BJ (cell line): ENCODE measurements at regions not wholly inside any gene's neighbourhood (a gene's known extent, or its start where the extent isn't known, plus 50 kb on each side); places are given as distances from the start of the nearest gene placed in this dataset.

Source experiments
- CTCF ChIA-PET: fragments of 350-600 bp; formaldehyde crosslinking; extraction: SDS; loops from one replicate; lab custom pipeline; 2021; ENCODE audit warnings: antibody characterized with exemption, inconsistent platforms; lab: Yijun Ruan, JAX
- POLR2A ChIA-PET: fragments of 300-600 bp; sonication (Branson Sonifier 250); formaldehyde crosslinking; extraction: SDS; loops from one replicate; lab custom pipeline; 2021; ENCODE audit warnings: antibody characterized with exemption; lab: Charles Lee
- DNase-seq: peaks from one replicate; pipeline ENCODE4 v3.0.0-alpha.2; 2011; ENCODE audit warnings: low read depth
- H3K27me3 ChIP-seq: 2 replicates; pipeline ENCODE4 v1.6.0; 2011; ENCODE audit warnings: low read length; ENCODE audit not compliant: control insufficient read depth, insufficient read depth
- H3K36me3 ChIP-seq: 2 replicates; pipeline ENCODE4 v1.5.1; 2011; ENCODE audit warnings: low read length; ENCODE audit not compliant: control insufficient read depth, insufficient read depth
- H3K4me3 ChIP-seq: 2 replicates; pipeline ENCODE4 v1.5.1; 2011; ENCODE audit warnings: low read depth, mild to moderate bottlenecking, control low read depth, low read length
- CTCF ChIP-seq: IDR thresholded peaks from 2 replicates; pipeline ENCODE4 v1.5.1; 2011; ENCODE audit warnings: low read depth, mild to moderate bottlenecking, control low read depth, inconsistent platforms, low read length, moderate library complexity; ENCODE audit not compliant: insufficient read depth

GRCh38 chr7:33831389-33832141 is 73.8 kb upstream of the BMPER start:
- no peak for DNase-seq
- no peaks in the 10 kb centered on the region for H3K27me3 ChIP-seq
- POLR2A ChIA-PET, result no interaction called here
- H3K36me3 ChIP-seq, result no peaks in the 10 kb centered on the region
- no peak for TF ChIP-seq CTCF
- no peak overlapping the region for H3K4me3 ChIP-seq
- CTCF ChIA-PET, result interaction anchor here (1.0 kb wide), 1 partner anchor 23 kb away, joined by 3 read pairs; no protein-coding TSS in a partner anchor

GRCh38 chr7:33832271-33832721 is 73.0 kb upstream of the BMPER start:
- H3K4me3 ChIP-seq, result no peak overlapping the region
- no peak for TF ChIP-seq CTCF
- H3K27me3 ChIP-seq, result no peaks in the 10 kb centered on the region
- H3K36me3 ChIP-seq, result no peaks in the 10 kb centered on the region
- POLR2A ChIA-PET, result no interaction called here
- no peak for DNase-seq
- CTCF ChIA-PET, result interaction anchor here (1.0 kb wide), 1 partner anchor 24 kb away, joined by 3 read pairs; no protein-coding TSS in a partner anchor

DNA sequence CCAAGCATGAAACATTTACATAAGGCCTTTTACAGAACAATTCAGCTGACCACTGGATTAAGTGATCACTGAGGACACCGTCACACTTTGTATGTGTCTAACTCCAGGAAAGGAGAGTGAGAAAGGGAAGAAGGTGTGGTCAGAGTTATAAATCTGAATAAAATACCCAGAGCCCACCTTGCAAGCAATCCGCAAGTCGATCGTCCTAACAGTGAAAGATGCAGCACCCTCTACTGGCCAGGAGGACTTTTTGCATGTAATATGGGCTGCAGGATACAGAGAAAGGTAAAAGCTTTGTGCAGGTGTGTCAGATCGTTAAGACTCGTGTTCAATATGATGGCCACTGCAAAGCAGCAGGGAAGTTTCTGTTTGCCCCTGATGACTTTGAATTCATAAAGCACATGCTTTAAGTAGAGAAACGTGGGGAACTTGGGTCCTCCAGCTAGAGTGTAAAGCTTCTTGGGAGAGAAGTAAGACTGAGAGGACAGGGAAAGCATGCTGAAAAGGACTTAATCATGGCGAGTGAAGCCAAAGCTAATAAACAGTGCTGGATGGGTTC is 68.5 kb upstream of the BMPER start:
- Histone ChIP-seq H3K36me3 (no peaks in the 10 kb centered on the region), H3K4me3 (no peak overlapping the region), H3K27me3 (no peaks in the 10 kb centered on the region)
- no peak for DNase-seq
- TF ChIP-seq CTCF, result no peak
- CTCF ChIA-PET, result interaction anchor here (1.1 kb wide), 1 partner anchor 10 kb away, joined by 4 read pairs; no protein-coding TSS in a partner anchor
- POLR2A ChIA-PET, result no interaction called here

DNA sequence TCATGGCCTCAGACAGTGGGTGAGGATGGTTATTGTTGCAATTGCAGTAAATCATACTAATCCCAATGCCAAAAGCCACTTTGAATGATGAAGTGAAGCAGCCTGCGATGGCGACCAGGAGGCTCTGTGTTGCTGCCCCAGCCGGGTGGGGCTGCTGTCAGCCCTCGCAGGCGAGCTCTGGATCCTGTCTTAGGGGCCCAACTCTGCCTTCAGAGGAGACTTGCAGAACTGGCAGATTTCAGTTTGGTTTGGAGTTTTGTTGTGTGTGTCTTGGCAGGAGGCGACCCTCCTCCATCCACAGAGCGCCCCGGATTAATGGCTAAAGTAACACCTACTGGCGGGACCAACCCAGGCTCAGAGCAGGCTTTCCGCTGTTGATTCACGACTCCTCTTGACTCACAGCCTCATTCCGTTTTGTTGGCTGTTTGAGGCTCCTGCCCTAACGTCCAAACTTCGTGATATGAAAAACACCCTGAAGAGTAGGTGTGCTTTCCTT is 67.9 kb upstream of the BMPER start:
- no peak for TF ChIP-seq CTCF
- DNase-seq, result no peak

GRCh38 chr7:33841031-33841430 is 64.3 kb upstream of the BMPER start:
- DNase-seq, result no peak
- Histone ChIP-seq H3K36me3 (no peaks in the 10 kb centered on the region), H3K4me3 (no peak overlapping the region), H3K27me3 (0 out of 2 replicates have a peak, but pooled peaks cover 2% of the 10 kb centered on the region)
- TF ChIP-seq CTCF, result no peak
- ChIA-PET POLR2A (no interaction called here), CTCF (no interaction called here)

More for the DNA sequence above, 67.9 kb upstream of the BMPER start:
- Histone ChIP-seq H3K4me3 (no peak overlapping the region), H3K36me3 (no peaks in the 10 kb centered on the region), H3K27me3 (no peaks in the 10 kb centered on the region)
- ChIA-PET POLR2A (no interaction called here), CTCF (no interaction called here)
